Mesendoderm (in vitro differentiated cells): ENCODE measurements at regions not wholly inside any gene's neighbourhood (a gene's known extent, or its start where the extent isn't known, plus 50 kb on each side); places are given as distances from the start of the nearest gene placed in this dataset.

ENCODE experiments used
- DNase-seq: peaks from one replicate; pipeline ENCODE4 v3.0.0; 2013
- H2AK5ac ChIP-seq: 2 replicates; pipeline ENCODE4 v1.6.1; 2013; ENCODE audit warnings: low read length, inconsistent platforms
- H2BK120ac ChIP-seq: 2 replicates; pipeline ENCODE4 v1.6.1; 2013; ENCODE audit warnings: low read depth, mild to moderate bottlenecking, low read length, moderate library complexity, mixed read lengths
- H2BK15ac ChIP-seq: replicated peaks from 2 replicates; pipeline ENCODE4 v1.6.1; 2013; ENCODE audit warnings: low read depth, mild to moderate bottlenecking, moderate library complexity
- H2BK5ac ChIP-seq: 2 replicates; pipeline ENCODE4 v1.6.1; 2013; ENCODE audit warnings: low read length, inconsistent platforms
- H3K18ac ChIP-seq: 2 replicates; pipeline ENCODE4 v1.6.1; 2013; ENCODE audit warnings: mild to moderate bottlenecking, low read length, mixed read lengths
- H3K23ac ChIP-seq: one replicate; pipeline ENCODE4 v1.6.1; 2013; ENCODE audit warnings: low read length
- H3K27ac ChIP-seq: 2 replicates; pipeline ENCODE4 v1.5.1; 2013; ENCODE audit warnings: low read depth, mild to moderate bottlenecking, inconsistent platforms, low read length, moderate library complexity
- H3K27me3 ChIP-seq: 2 replicates; pipeline ENCODE4 v1.6.1; 2013; ENCODE audit warnings: low read length, control low read depth, mild to moderate bottlenecking, inconsistent platforms; ENCODE audit not compliant: insufficient read depth, poor library complexity
- H3K36me3 ChIP-seq: 2 replicates; pipeline ENCODE4 v1.6.1; 2013; ENCODE audit warnings: low read length, inconsistent platforms; ENCODE audit not compliant: control insufficient read depth, insufficient read depth
- H3K4ac ChIP-seq: one replicate; pipeline ENCODE4 v1.6.1; 2013; ENCODE audit warnings: low read depth, mild to moderate bottlenecking, low read length, moderate library complexity
- H3K4me1 ChIP-seq: 2 replicates; pipeline ENCODE4 v1.6.1; 2013; ENCODE audit warnings: low read depth, low read length, inconsistent platforms; ENCODE audit not compliant: control insufficient read depth
- H3K4me2 ChIP-seq: 2 replicates; pipeline ENCODE4 v1.6.1; 2013; ENCODE audit warnings: low read length
- H3K4me3 ChIP-seq: 2 replicates; pipeline ENCODE4 v1.5.1; 2013; ENCODE audit warnings: mild to moderate bottlenecking, low read length
- H3K56ac ChIP-seq: one replicate; pipeline ENCODE4 v1.6.1; 2013; ENCODE audit warnings: low read length
- H3K79me1 ChIP-seq: 2 replicates; pipeline ENCODE4 v1.6.1; 2013; ENCODE audit warnings: low read length, inconsistent platforms
- H3K79me2 ChIP-seq: 2 replicates; pipeline ENCODE4 v1.6.1; 2013; ENCODE audit warnings: mild to moderate bottlenecking, low read length; ENCODE audit not compliant: control insufficient read depth, insufficient read depth
- H3K9ac ChIP-seq: 2 replicates; pipeline ENCODE4 v1.6.1; 2013; ENCODE audit warnings: low read length, inconsistent platforms
- H4K5ac ChIP-seq: one replicate; pipeline ENCODE4 v1.6.1; 2013; ENCODE audit warnings: low read length
- H4K8ac ChIP-seq: one replicate; pipeline ENCODE4 v1.6.1; 2013; ENCODE audit warnings: low read depth, mild to moderate bottlenecking, control low read depth, low read length, moderate library complexity
- whole genome bisulfite sequencing: extraction: QIAGEN DNeasy Blood & Tissue Kit; methylation state at CpG from one replicate; pipeline ENCODE4 v1.1.7; 2013; ENCODE audit warnings: low lambda C conversion rate, missing lambda C conversion rate; ENCODE audit not compliant: insufficient coverage; ENCODE audit errors: extremely low coverage; 5-methylcytosine and 5-hydroxymethylcytosine counted together

GRCh38 chr6:1237636-1238035, 74.3 kb upstream of the FOXQ1 start:
- WGBS = no CpG with 5 or more reads among the region's 15 CpGs
- H3K79me2 ChIP-seq = no peaks in the 10 kb centered on the region

GRCh38 chr6:1235825-1236224, 76.1 kb upstream of the FOXQ1 start:
- Histone ChIP-seq H3K23ac (no peak overlapping the region), H3K79me2 (no peaks in the 10 kb centered on the region), H2AK5ac (no peak overlapping the region), H3K9ac (no peak overlapping the region), H3K36me3 (no peaks in the 10 kb centered on the region), H3K27me3 (no peaks in the 10 kb centered on the region), H4K8ac (no peak overlapping the region), H3K4me2 (no peak overlapping the region), H3K4me1 (no peaks in the 10 kb centered on the region), H3K56ac (no peak overlapping the region), H3K79me1 (no peaks in the 10 kb centered on the region), H2BK5ac (no peak overlapping the region), H2BK15ac (no peak overlapping the region), H3K4me3 (no peak overlapping the region), H2BK120ac (no peak overlapping the region), H3K4ac (no peak overlapping the region), H3K18ac (no peak overlapping the region), H3K27ac (no peak overlapping the region), H4K5ac (no peak overlapping the region)
- no peak for DNase-seq
- WGBS = no CpG with 5 or more reads among the region's 6 CpGs

More at GRCh38 chr6:1237636-1238035, 74.3 kb upstream of the FOXQ1 start:
- Histone ChIP-seq H4K5ac (no peak overlapping the region), H3K4me1 (no peaks in the 10 kb centered on the region), H3K27me3 (no peaks in the 10 kb centered on the region), H3K36me3 (no peaks in the 10 kb centered on the region), H3K56ac (no peak overlapping the region), H2AK5ac (no peak overlapping the region), H3K4me3 (no peak overlapping the region), H2BK15ac (no peak overlapping the region), H2BK5ac (no peak overlapping the region), H3K79me1 (no peaks in the 10 kb centered on the region), H3K4ac (no peak overlapping the region), H2BK120ac (no peak overlapping the region), H3K9ac (no peak overlapping the region), H3K4me2 (no peak overlapping the region), H3K18ac (no peak overlapping the region), H3K27ac (no peak overlapping the region), H3K23ac (no peak overlapping the region), H4K8ac (no peak overlapping the region)
- no peak for DNase-seq

- H2BK15ac ChIP-seq = no peak overlapping the region
- no peak overlapping the region for H3K4me3 ChIP-seq
- H3K27ac ChIP-seq = no peak overlapping the region
- WGBS = no CpG with 5 or more reads among the region's 11 CpGs
- H3K56ac ChIP-seq = no peak overlapping the region
- no peak overlapping the region for H3K18ac ChIP-seq
- H4K8ac ChIP-seq = no peak overlapping the region
- no peak overlapping the region for H3K4me2 ChIP-seq
- H3K36me3 ChIP-seq = no peaks in the 10 kb centered on the region
- H3K23ac ChIP-seq = no peak overlapping the region
- H3K4ac ChIP-seq = no peak overlapping the region
- no peak overlapping the region for H2BK5ac ChIP-seq
- no peak overlapping the region for H2BK120ac ChIP-seq
- H3K4me1 ChIP-seq = no peaks in the 10 kb centered on the region
- no peaks in the 10 kb centered on the region for H3K79me1 ChIP-seq
- no peak overlapping the region for H2AK5ac ChIP-seq
- peak; percentile 38 for DNase-seq
- no peaks in the 10 kb centered on the region for H3K79me2 ChIP-seq
- no peaks in the 10 kb centered on the region for H3K27me3 ChIP-seq
- H3K9ac ChIP-seq = no peak overlapping the region
- no peak overlapping the region for H4K5ac ChIP-seq
Observed at GRCh38 chr6:1233924-1234323, 78.0 kb upstream of the FOXQ1 start.

DNA sequence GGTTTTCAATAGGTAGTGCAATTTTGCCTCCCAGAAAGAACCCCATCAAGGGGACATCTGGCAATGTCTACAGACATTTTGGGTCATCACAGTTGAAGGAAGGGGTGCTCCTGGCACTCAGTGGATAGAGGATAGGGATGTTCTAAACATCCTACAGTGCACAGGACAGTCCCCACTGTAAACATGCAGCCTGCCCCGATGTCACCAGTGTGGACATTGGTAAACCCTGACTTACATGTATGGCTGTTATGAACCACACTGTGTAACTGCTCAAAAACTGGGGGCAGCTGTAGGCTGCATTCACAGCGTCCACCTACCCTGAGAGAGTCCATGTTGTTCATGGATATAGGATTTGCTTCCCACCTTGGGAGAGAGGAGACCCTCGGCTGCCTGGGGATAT, 79.3 kb upstream of the FOXQ1 start:
- H3K27ac ChIP-seq = no peak overlapping the region
- H3K79me1 ChIP-seq = no peaks in the 10 kb centered on the region
- no peak overlapping the region for H3K4me3 ChIP-seq
- H3K56ac ChIP-seq = no peak overlapping the region
- no peak overlapping the region for H2BK5ac ChIP-seq
- H3K23ac ChIP-seq = no peak overlapping the region
- no peak overlapping the region for H3K9ac ChIP-seq
- no peak overlapping the region for H3K18ac ChIP-seq
- H3K4me1 ChIP-seq = no peaks in the 10 kb centered on the region
- H3K36me3 ChIP-seq = no peaks in the 10 kb centered on the region
- H2BK120ac ChIP-seq = no peak overlapping the region
- no peaks in the 10 kb centered on the region for H3K27me3 ChIP-seq
- H3K4ac ChIP-seq = no peak overlapping the region
- DNase-seq = no peak
- H3K79me2 ChIP-seq = no peaks in the 10 kb centered on the region
- no peak overlapping the region for H3K4me2 ChIP-seq
- H4K5ac ChIP-seq = no peak overlapping the region
- no peak overlapping the region for H4K8ac ChIP-seq
- no CpG with 5 or more reads among the region's 3 CpGs for WGBS
- no peak overlapping the region for H2BK15ac ChIP-seq
- no peak overlapping the region for H2AK5ac ChIP-seq

GRCh38 chr6:1231941-1232340, 80.0 kb upstream of the FOXQ1 start:
- no peak overlapping the region for H4K5ac ChIP-seq
- DNase-seq = no peak
- H3K56ac ChIP-seq = no peak overlapping the region
- no peaks in the 10 kb centered on the region for H3K79me1 ChIP-seq
- no CpG with 5 or more reads among the region's 4 CpGs for WGBS
- no peak overlapping the region for H3K4ac ChIP-seq
- no peaks in the 10 kb centered on the region for H3K4me1 ChIP-seq
- H2AK5ac ChIP-seq = no peak overlapping the region
- no peak overlapping the region for H4K8ac ChIP-seq
- no peak overlapping the region for H2BK120ac ChIP-seq
- no peaks in the 10 kb centered on the region for H3K36me3 ChIP-seq
- H3K4me2 ChIP-seq = no peak overlapping the region
- no peak overlapping the region for H3K27ac ChIP-seq
- H2BK5ac ChIP-seq = no peak overlapping the region
- no peak overlapping the region for H3K18ac ChIP-seq
- H3K23ac ChIP-seq = no peak overlapping the region
- no peak overlapping the region for H2BK15ac ChIP-seq
- H3K4me3 ChIP-seq = no peak overlapping the region
- H3K79me2 ChIP-seq = no peaks in the 10 kb centered on the region
- H3K27me3 ChIP-seq = no peaks in the 10 kb centered on the region
- H3K9ac ChIP-seq = no peak overlapping the region
